WERI-Rb-1 (cell line): ENCODE measurements at regions not wholly inside any gene's neighbourhood (a gene's known extent, or its start where the extent isn't known, plus 50 kb on each side); places are given as distances from the start of the nearest gene placed in this dataset.

Source experiments
- DNase-seq: peaks from one replicate; pipeline ENCODE4 v3.0.0-alpha.2; 2020
- H3K27ac ChIP-seq: fragments of 250-450 bp; sonication (Bioruptor Pico); 2 replicates; pipeline ENCODE4 v1.5.1; 2020; ENCODE audit warnings: mild to moderate bottlenecking, moderate library complexity
- H3K27me3 ChIP-seq: fragments of 250-450 bp; sonication (Bioruptor Pico); 2 replicates; pipeline ENCODE4 v1.5.1; 2021; ENCODE audit warnings: mild to moderate bottlenecking, low read depth, moderate library complexity; ENCODE audit not compliant: insufficient read depth, severe bottlenecking
- H3K36me3 ChIP-seq: fragments of 250-450 bp; sonication (Bioruptor Pico); 2 replicates; pipeline ENCODE4 v1.5.1; 2020; ENCODE audit warnings: mild to moderate bottlenecking, moderate library complexity
- H3K4me3 ChIP-seq: 2 replicates; pipeline ENCODE4 v1.5.1; 2011; ENCODE audit warnings: low read depth, mild to moderate bottlenecking, control low read depth, low read length
- H3K9me3 ChIP-seq: fragments of 250-450 bp; sonication (Bioruptor Pico); 2 replicates; pipeline ENCODE4 v1.5.1; 2021; ENCODE audit warnings: mild to moderate bottlenecking, moderate library complexity; ENCODE audit not compliant: severe bottlenecking
- TF ChIP-seq, protein P1 (sequence below): IDR thresholded peaks from 2 replicates; pipeline ENCODE4 v1.5.1; 2011; ENCODE audit warnings: low read depth, mild to moderate bottlenecking, control low read depth, inconsistent platforms, low read length

DNA sequence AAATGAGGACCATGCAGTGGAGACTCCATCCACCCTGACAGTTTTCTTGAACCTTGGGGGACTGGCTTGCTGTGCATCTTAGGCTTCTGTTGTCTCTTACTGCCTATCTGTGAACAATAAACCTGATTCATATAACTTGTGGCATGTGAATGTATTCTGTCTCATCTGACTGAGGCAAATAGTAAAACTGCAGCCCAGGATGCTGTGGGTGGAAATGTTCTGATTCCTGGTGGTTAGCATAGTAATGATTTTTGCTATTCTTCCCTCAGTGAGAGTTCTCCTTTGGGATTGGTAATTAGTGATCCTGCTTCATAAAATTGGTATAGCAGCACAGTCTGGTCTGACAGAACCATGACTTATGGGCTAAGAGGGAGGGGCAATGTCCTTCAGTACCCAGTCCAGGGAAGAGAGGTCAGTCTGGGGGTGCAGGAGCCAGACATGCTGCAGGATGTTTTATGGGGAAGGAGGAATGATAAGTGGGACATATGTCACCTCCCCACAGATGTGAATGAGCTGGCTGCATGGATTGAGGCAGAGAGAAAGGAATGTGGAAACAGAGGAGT is 147.1 kb downstream of the OR2B2 start:
- H3K27ac ChIP-seq = no peak overlapping the region
- H3K4me3 ChIP-seq = no peak overlapping the region
- DNase-seq = no peak
- H3K27me3 ChIP-seq = no peaks in the 10 kb centered on the region
- TF ChIP-seq, protein P1, sequence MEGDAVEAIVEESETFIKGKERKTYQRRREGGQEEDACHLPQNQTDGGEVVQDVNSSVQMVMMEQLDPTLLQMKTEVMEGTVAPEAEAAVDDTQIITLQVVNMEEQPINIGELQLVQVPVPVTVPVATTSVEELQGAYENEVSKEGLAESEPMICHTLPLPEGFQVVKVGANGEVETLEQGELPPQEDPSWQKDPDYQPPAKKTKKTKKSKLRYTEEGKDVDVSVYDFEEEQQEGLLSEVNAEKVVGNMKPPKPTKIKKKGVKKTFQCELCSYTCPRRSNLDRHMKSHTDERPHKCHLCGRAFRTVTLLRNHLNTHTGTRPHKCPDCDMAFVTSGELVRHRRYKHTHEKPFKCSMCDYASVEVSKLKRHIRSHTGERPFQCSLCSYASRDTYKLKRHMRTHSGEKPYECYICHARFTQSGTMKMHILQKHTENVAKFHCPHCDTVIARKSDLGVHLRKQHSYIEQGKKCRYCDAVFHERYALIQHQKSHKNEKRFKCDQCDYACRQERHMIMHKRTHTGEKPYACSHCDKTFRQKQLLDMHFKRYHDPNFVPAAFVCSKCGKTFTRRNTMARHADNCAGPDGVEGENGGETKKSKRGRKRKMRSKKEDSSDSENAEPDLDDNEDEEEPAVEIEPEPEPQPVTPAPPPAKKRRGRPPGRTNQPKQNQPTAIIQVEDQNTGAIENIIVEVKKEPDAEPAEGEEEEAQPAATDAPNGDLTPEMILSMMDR = no peak
- no peaks in the 10 kb centered on the region for H3K36me3 ChIP-seq
- H3K9me3 ChIP-seq = no peaks in the 10 kb centered on the region

DNA sequence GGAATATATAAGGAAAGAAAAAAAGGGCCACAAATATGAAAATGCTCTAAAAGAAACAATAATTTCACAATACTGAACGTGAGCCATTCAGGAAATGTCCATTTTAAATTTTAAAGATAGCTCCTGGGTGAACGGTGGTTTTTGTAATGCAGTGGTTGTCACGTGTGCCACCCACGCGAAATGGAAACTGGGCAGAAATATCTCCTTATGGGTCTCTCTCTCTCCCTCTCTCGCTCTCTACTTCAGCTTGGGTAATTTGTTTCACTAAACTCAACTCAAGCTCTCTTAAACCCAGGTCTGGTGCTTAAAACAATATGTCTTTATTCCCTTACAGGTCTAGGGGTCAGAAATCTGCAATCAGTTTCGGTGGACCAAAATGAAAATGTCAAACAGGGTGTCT is 150.8 kb downstream of the OR2B2 start:
- Histone ChIP-seq H3K27ac (no peak overlapping the region), H3K36me3 (no peaks in the 10 kb centered on the region), H3K4me3 (no peak overlapping the region), H3K27me3 (no peaks in the 10 kb centered on the region), H3K9me3 (no peaks in the 10 kb centered on the region)
- no peak for DNase-seq
- TF ChIP-seq, protein P1 = no peak

- TF ChIP-seq, protein P1 = no peak
- H3K27me3 ChIP-seq = no peaks in the 10 kb centered on the region
These were observed 151.7 kb downstream of the OR2B2 start for GRCh38 chr6:27760464-27760863.

DNA sequence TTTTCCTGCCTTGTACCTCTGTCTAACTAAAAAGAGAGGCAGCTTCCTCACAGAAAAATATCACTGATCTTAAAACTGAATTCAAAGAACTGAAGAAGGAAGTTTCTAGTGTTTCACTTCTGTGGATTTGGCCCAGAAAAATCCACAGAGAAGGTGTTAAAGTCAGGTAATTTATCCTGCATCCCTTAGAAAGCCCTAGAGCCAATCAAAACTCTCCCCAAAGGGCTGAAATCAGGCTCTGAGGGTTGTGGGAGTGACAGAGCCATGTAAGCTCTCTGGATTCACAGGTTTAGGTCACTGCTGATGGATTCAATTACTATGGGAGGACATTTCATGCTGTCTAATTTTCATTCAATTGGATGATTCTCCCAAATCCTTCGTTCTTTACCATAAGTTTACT is 152.3 kb downstream of the OR2B2 start:
- H3K36me3 ChIP-seq = no peaks in the 10 kb centered on the region
- TF ChIP-seq, protein P1 = no peak
- no peak for DNase-seq
- no peak overlapping the region for H3K4me3 ChIP-seq
- no peaks in the 10 kb centered on the region for H3K27me3 ChIP-seq
- H3K27ac ChIP-seq = no peak overlapping the region
- H3K9me3 ChIP-seq = no peaks in the 10 kb centered on the region

More at GRCh38 chr6:27760464-27760863, 151.7 kb downstream of the OR2B2 start:
- Histone ChIP-seq H3K9me3 (no peaks in the 10 kb centered on the region), H3K4me3 (no peak overlapping the region), H3K36me3 (no peaks in the 10 kb centered on the region), H3K27ac (no peak overlapping the region)
- no peak for DNase-seq

GRCh38 chr6:27758491-27758890 is 153.7 kb downstream of the OR2B2 start:
- Histone ChIP-seq H3K27ac (no peak overlapping the region), H3K4me3 (no peak overlapping the region), H3K36me3 (no peaks in the 10 kb centered on the region), H3K27me3 (no peaks in the 10 kb centered on the region), H3K9me3 (no peaks in the 10 kb centered on the region)
- no peak for DNase-seq
- TF ChIP-seq, protein P1 = no peak

DNA sequence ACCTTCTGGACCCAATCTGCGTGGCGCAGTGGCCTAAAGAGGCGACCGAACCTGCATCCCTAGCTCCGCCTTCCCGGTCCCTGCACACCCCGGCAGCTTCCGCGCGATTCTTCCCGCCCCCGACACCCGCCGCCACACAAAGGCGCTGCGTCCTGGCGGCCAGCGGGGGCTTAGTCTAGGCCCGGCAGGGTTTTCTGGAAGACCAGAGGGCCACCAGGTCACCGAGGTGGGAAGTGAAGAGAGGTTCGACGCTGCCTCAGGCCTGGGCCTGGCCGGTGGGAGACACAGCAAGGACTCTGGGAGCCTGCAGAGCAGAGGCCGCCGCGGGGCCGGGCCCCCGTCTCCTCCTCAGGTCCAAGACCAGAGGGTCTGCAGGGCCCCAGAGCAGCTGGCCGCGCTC is 154.9 kb downstream of the OR2B2 start:
- DNase-seq = no peak

More for the DNA sequence above, 154.9 kb downstream of the OR2B2 start:
- TF ChIP-seq, protein P1 = no peak
- no peak overlapping the region for H3K27ac ChIP-seq
- H3K27me3 ChIP-seq = no peaks in the 10 kb centered on the region
- H3K9me3 ChIP-seq = no peaks in the 10 kb centered on the region
- H3K4me3 ChIP-seq = no peak overlapping the region
- H3K36me3 ChIP-seq = no peaks in the 10 kb centered on the region
